Activated CD4-positive, alpha-beta T cell treated with anti-CD3 and anti-CD28 coated beads, Interleukin-2, amount 50 U/mL, for 24 hours (primary cell): ENCODE measurements at regions not wholly inside any gene's neighbourhood (a gene's known extent, or its start where the extent isn't known, plus 50 kb on each side); places are given as distances from the start of the nearest gene placed in this dataset.

Experiments used
- DNase-seq, 2 donors: peaks; one replicate each; pipeline ENCODE4 v3.0.0-alpha.2; 2020; ENCODE audit warnings: low read depth in 1 of 2, low spot score in 1 of 2

GRCh38 chr13:40460116-40460515, 206.3 kb downstream of the FOXO1 start:
- DNase-seq: no peak

GRCh38 chr13:40464337-40465014, 202.0 kb downstream of the FOXO1 start:
- no peak for DNase-seq

GRCh38 chr13:40465015-40465390, 201.4 kb downstream of the FOXO1 start:
- DNase-seq: no peak

GRCh38 chr13:40466272-40466671, 200.2 kb downstream of the FOXO1 start:
- no peak for DNase-seq

- no peak for DNase-seq
These were observed 198.1 kb downstream of the FOXO1 start for GRCh38 chr13:40468227-40468838.

GRCh38 chr13:40469581-40470310, 196.7 kb downstream of the FOXO1 start:
- DNase-seq: no peak

GRCh38 chr13:40470660-40471059, 195.8 kb downstream of the FOXO1 start:
- DNase-seq: no peak

GRCh38 chr13:40471076-40471475, 195.4 kb downstream of the FOXO1 start:
- no peak for DNase-seq

GRCh38 chr13:40471911-40472310, 194.5 kb downstream of the FOXO1 start:
- no peak for DNase-seq

- no peak for DNase-seq
These were observed 193.8 kb downstream of the FOXO1 start for GRCh38 chr13:40472427-40473220.

- no peak for DNase-seq
These were observed 190.8 kb downstream of the FOXO1 start for GRCh38 chr13:40475617-40476016.

- no peak for DNase-seq
These were observed 190.1 kb downstream of the FOXO1 start for GRCh38 chr13:40476175-40476958.

- DNase-seq: no peak
These were observed 188.5 kb downstream of the FOXO1 start for GRCh38 chr13:40477623-40478608.

GRCh38 chr13:40478775-40479174, 187.7 kb downstream of the FOXO1 start:
- DNase-seq: no peak

GRCh38 chr13:40479196-40479845, 187.1 kb downstream of the FOXO1 start:
- no peak for DNase-seq

GRCh38 chr13:40480012-40480914, 186.2 kb downstream of the FOXO1 start:
- DNase-seq: no peak

GRCh38 chr13:40480915-40481516, 185.4 kb downstream of the FOXO1 start:
- DNase-seq: no peak

- DNase-seq: no peak
These were observed 182.8 kb downstream of the FOXO1 start for GRCh38 chr13:40483601-40484000.
